GM18519 (cell line): ENCODE measurements at regions not wholly inside any gene's neighbourhood (a gene's known extent, or its start where the extent isn't known, plus 50 kb on each side); places are given as distances from the start of the nearest gene placed in this dataset.
"Not testable (repeated sequence)": the region's sequence is repeated elsewhere in the genome, so short reads cannot be mapped to it uniquely, and the experiment has no call there.

ENCODE experiments used
- ATAC-seq: cut with Tn5 transposase; IDR thresholded peaks from one replicate; pipeline ENCODE4 v1.9.1; 2021; ENCODE audit warnings: mild to moderate bottlenecking, moderate library complexity; ENCODE audit not compliant: unreplicated experiment, low FRiP score

DNA sequence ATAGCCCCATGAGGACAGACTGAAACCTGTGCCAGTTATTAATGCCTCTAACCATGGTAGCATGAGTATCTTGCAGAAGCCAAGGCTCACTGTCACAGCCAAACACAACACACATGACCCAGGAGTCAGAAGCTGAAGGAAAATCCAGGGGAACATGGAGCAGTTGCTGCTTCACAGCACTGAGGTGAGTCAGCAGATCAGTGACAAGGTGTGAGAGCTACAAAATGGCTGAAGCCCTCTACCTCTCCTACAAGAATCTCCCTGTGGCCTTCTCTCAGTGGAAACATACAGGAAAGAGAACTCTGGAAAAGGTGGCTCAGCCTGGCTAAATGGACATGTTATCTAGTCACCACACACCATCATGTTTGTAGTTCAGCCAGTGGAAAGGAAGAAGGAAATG is 93.5 kb downstream of the NAB1 start:
- ATAC-seq = no peak

DNA sequence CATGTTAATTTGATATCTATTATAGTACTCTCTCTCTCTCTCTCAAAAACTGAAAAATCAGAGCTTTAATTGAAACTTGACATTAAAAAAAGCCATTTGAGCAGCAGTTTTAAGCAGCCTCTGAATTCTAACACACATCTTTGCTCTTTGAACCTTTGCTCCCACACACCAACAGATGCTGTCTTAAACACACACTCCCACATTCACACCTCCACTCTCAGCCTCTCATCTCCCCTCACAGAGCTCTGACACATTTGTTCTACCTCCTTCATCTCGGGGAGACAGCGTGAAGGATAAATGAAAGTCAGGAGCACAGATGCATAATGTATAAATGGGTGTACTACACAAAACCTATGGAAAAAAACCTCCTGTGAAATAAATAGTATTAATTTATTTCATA is 95.2 kb downstream of the NAB1 start:
- ATAC-seq = no peak

DNA sequence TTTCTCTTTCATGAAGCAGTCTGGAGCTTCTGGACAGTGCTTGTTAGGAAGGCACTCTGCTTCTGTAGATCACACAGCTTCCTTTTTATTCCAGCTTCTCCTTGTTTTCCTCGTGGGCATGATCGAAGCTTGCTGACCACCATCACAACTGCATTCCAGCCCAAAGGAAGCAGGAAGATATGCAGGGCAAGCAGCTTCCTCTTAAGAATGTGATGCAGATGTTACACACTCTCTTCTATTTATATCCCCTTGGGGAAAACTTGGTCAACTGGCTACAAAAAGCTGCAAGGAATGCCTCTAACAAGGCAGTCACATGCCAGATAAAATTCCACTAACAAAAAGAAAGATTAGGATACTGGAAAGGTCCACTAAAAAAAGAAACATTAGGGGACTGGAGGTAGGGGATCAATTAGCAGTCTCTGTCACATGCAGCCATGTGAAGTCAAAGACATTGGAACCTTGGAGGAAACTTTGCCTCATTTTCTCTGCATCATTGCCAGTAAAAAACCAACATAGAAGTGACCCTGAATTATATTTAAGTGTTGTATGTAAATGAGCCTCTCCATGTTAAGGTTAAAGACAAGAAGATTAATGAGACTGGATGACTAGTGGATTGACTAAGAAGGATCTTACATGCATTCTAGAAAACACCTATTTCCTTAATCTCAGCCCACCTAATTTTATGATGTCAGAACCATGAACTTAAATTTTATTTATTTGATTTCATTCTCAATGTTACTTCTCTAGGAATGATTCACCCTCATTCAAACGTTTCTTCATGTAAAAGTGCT is 98.3 kb downstream of the NAB1 start:
- no peak for ATAC-seq

DNA sequence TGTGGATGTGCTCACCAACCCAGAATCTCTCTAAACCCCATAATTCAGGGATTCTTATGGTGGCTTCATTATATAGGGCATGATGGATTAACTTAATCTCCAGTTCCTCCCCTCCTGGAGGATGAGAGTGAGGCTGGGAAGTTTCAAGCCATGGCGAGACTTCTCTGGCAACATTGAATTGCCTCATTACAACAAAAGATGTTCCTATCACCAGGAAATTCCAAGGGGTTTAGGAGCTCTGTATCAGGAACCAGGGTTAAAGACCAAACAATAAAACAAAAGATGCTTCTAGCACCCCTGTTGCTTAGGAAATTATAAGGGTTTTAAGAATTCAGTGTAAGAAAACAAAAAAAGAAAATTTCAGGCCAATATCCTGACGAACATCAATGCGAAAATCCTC is 100.1 kb downstream of the NAB1 start:
- no peak for ATAC-seq

DNA sequence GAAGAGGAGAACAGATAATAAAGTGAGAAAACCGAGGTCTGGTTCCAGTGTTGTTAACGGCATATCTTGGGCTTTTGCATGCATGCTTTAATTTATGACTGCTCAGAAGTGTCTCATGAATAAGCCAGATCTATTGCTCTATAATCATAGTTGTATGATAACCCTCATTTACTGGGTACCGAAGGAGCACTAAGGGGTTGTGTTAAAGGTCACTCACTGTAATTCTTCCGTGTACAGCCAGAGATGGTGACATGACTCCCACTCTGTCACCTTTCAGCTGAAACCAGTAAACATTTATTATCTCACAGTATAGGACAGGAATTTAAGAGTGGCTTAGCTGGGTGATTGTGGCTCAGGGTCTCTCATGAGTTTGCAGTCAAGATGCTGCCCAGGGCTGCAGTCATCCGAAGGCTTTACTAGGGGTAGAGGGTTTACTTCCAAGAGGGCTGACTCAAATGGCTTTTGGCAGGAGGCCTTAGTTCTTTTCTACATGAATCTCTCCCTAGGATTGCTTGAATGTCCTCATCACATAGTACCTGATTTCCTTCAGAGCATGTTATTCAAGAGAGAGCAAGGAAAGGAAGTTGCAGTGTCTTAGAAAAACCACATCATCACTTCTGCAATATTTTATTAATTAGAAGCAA is 107.0 kb downstream of the NAB1 start:
- no peak for ATAC-seq

DNA sequence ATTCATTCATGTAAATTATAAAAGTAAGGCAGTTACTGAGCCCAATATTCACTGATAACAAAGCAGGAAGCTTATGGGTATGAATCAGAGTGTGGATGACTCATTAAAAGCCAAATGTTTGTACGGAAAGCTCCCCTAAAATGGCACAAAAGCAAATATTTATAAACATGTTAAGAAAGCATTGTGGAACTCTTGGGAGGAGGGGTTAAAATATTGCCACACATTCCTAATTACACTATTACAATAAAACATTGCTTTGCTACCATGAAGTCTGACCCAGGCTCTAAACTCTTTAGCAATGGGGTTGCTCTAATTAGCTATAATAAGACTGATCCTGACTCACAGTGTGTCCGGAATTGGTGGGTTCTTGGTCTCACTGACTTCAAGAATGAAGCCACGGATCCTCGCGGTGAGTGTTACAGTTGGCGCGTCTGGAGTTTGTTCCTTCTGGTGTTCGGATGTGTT is 110.9 kb downstream of the NAB1 start:
- ATAC-seq = no peak

DNA sequence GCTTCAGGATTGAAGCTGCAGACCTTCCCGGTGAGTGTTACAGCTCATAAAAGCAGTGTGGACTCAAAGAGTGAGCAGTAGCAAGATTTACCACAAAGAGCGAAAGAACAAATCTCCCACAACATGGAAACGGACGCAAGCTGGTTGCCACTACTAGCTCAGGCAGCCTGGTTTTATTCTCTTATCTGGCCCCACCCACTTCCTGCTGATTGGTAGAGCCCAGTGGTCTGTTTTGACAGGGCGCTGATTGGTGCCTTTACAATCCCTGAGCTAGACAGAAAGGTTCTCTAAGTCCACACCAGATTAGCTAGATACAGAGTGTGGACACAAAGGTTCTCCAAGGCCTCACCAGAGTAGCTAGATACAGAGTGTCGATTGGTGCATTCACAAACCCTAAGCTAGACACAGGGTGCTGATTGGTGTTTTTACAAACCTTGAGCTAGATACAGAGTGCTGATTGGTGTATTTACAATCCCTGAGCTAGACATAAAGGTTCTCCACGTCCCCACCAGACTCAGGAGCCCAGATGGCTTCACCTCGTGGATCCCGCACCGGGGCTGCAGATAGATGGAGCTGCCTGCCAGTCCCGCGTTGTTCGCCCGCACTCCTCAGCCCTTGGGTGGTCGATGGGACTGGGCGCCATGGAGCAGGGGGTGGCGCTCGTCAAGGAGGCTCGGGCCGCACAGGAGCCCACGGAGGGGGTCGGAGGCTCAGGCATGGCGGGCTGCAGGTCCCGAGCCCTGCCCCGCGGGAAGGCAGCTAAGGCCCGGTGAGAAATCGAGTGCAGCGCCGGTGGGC is 111.7 kb downstream of the NAB1 start:
- not testable (repeated sequence) for ATAC-seq

DNA sequence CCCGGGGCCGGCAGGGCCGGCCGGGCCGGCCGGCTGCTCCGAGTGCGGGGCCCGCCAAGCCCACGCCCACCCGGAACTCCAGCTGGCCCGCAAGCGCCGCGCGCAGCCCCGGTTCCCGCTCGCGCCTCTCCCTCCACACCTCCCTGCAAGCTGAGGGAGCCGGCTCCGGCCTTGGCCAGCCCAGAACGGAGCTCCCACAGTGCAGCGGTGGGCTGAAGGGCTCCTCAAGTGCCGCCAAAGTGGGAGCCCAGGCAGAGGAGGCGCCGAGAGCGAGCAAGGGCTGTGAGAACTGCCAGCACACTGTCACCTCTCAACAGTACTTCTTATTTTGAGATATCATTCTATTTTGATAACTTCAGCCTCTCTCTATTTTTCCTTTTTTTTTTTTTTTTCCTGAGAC is 112.3 kb downstream of the NAB1 start:
- not testable (repeated sequence) for ATAC-seq

DNA sequence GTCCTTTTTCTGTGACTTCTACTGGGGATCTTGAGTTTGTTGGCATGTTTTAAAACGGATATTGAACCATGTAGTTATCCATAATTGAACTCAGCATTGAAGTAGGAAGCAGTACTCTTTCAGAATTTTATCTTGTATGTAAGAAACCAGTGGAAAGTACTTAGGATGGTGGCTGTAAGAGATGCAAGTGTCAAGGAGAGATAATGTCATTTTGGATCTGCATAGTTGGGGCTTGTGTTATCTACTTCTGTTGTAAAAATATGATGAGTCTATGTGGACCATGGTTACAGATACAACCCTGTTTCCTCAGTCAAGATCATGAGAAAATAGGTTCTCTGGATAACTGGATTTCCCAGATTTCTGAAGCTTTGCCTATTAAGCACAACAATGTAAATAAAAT is 113.7 kb downstream of the NAB1 start:
- ATAC-seq = no peak

DNA sequence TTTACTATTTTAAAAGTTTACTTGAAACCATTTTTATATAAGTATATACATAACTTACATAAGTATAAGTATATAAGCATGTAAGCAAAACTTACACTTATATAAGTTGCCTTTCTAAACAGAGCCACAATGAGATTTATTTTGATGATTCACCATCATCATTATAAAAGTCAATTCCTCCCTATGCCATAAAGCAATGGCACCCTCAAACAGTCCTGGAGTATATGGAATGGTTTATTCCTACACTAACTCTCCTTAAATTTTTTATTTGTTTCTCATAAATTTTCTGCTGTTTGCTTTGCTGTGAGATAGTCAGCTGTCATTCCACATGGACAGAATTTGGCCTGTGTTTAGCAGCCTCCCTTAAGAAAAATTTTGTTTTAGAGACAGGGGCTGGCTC is 114.2 kb downstream of the NAB1 start:
- ATAC-seq = no peak

DNA sequence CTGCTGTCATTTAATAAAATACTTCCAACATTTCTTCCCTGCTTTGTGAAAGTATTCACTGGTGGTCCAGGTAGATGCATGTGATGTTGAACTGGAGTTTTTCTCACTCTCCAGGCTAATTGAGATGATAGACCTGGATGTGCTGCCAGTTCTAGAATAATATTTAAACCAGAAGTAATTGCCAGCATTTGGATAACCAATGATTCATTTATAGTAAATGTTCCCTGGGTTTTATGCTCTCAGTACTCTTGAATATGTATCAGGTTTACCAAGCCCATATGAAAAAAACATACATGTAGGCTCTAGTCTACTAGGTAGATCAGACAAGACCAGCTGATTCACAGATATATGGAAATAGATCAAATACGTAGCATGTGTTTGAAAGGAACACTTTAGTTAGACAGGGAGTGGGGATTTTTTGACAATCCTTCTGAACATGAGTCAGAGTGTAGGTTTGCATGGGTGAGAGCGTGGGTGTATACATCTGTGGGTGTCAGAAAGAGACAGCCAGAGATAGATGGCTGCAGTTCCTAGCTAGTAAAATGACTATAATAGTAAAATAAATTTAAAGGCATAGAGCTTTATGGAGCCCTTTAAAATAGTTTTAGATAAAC is 115.1 kb downstream of the NAB1 start:
- peak; percentile 55 for ATAC-seq

DNA sequence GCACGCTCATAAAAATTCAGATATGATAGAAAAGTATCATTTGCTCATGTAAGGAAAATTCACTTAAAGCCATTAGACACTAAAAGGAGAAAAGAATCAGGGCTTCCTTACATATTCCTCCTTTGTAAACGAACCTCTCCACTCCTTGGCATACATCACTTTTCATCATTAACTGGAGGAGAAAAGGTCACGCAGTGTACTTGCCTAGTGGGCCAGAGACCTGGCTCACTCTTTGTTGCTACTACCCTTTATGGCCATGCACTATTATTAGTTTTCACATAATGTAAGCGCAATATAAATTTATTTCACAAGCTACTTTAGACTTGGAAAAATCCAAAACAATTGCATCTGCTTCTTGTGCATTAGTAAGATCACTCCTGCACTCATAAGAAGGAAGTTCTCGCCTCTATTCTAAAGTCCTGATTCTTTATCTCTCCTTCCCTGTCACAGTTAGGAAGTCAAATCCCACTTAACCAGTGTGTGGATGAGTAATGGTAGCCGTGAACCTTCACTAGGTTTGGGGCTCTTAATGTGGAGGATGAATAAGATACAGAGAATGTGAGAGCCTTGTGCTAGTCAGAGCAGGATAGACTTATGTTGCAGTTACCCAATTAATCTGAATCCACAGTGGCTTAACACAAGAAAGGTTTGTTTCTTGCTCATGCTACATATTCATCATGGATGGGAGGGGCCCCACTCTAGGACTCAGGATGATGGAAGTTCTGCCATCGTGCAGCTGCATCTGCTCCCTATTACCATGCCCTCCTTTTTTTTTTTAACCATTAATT is 115.0 kb upstream of the GLS start:
- no peak for ATAC-seq

DNA sequence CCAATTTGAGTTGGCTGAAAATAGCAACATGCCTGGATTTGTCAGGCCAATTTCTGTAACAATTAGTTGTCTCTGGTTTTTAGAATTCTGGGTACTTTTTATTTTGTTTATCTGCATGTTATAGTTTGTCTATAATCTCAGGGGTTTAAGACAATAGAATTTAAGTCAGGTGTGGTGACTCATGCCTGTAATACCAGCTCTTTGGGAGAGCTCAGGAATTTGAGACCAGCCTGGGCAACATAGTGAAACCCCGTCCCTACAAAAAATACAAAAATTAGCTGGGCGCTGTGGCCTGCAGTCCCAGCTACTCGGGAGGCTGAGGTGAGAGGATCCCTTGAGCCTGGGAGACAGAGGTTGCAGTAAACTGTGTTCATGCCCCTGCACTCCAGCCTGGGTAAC is 114.4 kb upstream of the GLS start:
- no peak for ATAC-seq

DNA sequence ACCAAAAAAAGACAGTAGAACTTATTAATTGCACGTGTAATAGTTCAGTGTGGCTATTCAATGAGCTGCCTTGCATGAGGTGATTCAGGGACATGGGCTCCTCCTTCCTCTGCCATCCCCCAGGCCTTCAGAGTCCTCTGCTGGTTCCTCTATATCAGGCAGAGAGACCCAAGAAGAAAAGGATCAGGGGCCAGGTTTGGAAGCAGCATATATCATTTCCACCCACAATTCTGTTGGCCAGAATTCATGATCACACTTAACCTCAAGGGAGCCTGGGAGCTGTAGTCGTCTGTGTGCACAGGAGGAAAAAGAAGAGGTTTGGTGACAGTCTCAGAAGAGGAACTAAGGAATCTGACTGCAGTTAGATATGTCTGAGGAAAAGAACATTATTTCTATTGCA is 114.0 kb upstream of the GLS start:
- no peak for ATAC-seq

DNA sequence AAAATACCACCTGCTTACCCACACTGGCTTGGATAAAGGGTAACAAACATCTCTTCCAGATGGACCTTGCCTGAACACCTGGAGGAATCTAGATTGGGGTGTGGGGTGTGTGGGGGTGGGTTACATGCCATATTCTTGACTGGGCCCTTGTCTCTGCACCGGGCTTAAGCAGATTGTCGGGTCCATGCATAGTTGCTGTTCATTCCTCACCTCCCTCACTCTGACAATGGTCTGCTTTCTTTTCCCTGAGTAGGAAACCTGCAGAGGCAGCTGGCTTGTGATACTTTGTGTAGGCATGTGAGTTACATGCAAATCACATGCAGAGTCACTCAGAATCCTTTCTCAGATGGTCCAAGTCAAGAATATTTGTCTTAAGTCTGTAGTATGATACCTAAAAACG is 112.8 kb upstream of the GLS start:
- ATAC-seq = no peak

DNA sequence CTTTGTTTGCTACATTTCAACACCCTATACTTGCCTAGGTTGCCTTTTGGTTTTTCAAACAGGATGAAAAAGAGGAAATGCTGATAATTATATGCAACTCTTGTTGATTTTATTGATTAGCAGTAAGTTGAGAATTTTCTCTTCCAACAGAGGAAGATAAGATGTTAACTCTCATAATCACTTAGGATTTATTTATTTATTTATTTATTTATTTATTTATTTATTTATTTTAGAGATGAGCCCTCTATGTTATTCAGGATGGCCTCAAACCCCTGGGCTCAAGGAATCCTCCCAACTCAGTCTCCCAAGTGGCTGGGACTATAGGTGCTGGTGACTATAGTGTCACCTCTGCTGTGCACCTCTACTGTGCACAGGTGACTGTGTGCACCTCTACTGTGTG is 111.4 kb upstream of the GLS start:
- no peak for ATAC-seq

DNA sequence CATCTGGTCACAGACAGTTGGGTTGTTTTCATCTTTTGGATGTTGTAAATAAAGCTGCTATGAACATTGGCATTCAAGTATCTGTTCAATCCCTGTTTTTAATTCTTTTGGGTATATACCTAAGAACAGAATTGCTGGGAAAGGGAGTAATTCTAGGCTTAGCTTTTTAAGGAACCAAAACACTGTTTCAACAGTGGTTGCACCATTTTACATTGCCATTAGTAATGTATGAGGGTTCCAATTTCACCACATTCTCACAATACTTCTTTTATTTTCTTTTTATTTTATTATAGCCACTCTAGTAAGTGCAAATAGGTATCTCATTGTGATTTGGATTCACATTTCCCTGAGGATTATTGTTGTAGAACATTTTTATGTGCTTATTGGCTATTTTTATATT is 108.9 kb upstream of the GLS start:
- no peak for ATAC-seq

DNA sequence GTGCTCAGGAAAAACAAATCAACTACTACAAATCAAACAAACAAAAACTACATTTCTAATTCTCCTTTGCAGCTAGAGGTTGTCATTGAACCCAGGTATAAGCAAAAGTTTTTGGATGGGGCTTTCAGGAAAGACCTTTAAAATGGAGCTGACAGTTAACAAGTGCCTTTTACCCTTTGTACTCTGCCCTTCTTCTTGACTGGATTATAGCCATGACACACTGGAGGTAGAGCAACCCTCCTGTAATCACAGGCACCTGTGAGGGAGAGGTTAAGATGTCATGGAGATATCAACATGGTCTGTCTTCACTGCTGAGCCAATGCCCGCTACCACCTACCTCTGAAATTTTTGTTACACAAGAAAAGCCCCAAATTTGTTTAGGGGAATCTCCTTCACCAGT is 100.0 kb upstream of the GLS start:
- no peak for ATAC-seq

DNA sequence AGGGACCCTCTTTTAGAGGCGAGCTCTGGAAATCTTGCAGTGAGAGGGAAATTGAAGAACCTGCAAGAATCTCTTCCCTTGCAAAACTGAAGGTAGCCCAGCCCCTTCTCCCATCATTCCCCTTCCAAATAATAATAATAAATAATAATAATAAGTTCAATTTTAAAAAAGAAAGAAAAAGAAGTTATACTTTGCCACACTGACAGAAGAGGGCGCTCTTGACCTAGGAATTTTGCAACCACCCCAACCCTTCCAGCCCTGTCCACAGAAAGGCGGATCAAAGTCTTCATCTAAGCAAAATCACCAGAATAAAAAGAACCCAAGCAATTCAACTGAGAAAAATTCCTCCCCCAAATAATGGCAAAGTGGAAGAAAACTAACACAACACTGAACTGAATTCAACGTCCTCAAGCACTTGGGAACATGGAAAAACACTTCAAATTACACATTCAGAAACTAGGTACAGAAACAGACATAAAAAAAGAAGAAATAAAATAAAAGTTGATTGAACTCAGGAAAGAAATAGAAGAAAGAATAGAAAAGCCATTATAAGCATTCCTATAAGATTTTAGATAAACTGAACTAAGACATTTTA is 98.9 kb upstream of the GLS start:
- ATAC-seq = no peak

DNA sequence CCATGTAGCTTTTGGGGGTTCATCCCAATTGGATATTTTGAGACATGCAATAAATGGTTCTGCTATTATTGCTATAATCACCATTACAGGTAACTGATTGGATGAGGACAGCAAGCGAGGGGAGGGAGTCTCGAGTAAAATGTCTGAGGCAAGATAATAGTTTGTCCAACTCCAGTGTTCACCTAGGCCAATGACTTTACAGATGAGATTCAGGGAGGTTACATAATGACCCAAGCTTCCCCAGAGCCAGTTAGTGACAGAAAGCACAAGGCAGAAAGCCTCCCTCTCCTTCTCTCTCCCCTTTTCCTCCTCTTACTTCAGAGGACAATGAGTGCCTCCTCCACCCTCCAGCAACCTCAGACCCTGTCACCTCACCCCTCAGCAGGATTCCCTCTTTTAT is 98.4 kb upstream of the GLS start:
- ATAC-seq = no peak
